ENCODE measurements at regions not wholly inside any gene's neighbourhood (a gene's known extent, or its start where the extent isn't known, plus 50 kb on each side); places are given as distances from the start of the nearest gene placed in this dataset.

GRCh38 chr4:100875296-100876068 is 357.7 kb upstream of the EMCN start:
- intact Hi-C loops (cut with micrococcal nuclease; ENCODE audit: unreplicated experiment), result no loop called here
- ChIA-PET POLR2A (no interaction called here), CTCF (no interaction called here)
- BruUV-seq (replicated peaks), result no TSS peak
- DNase-seq, result no peak
- H3K4me3 Mint-ChIP-seq (ENCODE audit: unreplicated experiment), result no peak overlapping the region
- Histone ChIP-seq H3K27me3 (replicated peaks; ENCODE audit: control insufficient read depth, insufficient read depth, low read length) (no peaks in the 10 kb centered on the region), H3K4me1 (no peaks in the 10 kb centered on the region), H3K9me3 (no peaks in the 10 kb centered on the region), H3K4me3 (ENCODE audit: low read depth, low read length) (no peak overlapping the region), H3K36me3 (ENCODE audit: control insufficient read depth, insufficient read depth, low read length) (no peaks in the 10 kb centered on the region)
- H3K27me3 Mint-ChIP-seq (ENCODE audit: insufficient read depth, unreplicated experiment), result no peaks in the 10 kb centered on the region
- no peak overlapping the region for H3K27ac Mint-ChIP-seq (ENCODE audit: unreplicated experiment)
- no peak for TF ChIP-seq CTCF (IDR thresholded peaks at IDR 0.05; ENCODE audit: insufficient read depth in 1 of 2, low read depth in 1 of 2, low read length in 1 of 2, severe bottlenecking in 1 of 2, unreplicated experiment in 1 of 2)
- no peaks in the 10 kb centered on the region for H3K36me3 Mint-ChIP-seq (ENCODE audit: insufficient read depth, unreplicated experiment)
- no peaks in the 10 kb centered on the region for H3K9me3 Mint-ChIP-seq (ENCODE audit: unreplicated experiment)
- H3K4me1 Mint-ChIP-seq (ENCODE audit: low read depth, unreplicated experiment), result peaks cover 13% of the 10 kb centered on the region

GRCh38 chr4:100872811-100873210 is 355.0 kb upstream of the EMCN start:
- Mint-ChIP-seq H3K36me3 (ENCODE audit: insufficient read depth, unreplicated experiment) (no peaks in the 10 kb centered on the region), H3K4me3 (ENCODE audit: unreplicated experiment) (no peak overlapping the region), H3K27me3 (ENCODE audit: insufficient read depth, unreplicated experiment) (no peaks in the 10 kb centered on the region), H3K4me1 (ENCODE audit: low read depth, unreplicated experiment) (peaks cover 7% of the 10 kb centered on the region), H3K9me3 (ENCODE audit: unreplicated experiment) (no peaks in the 10 kb centered on the region), H3K27ac (ENCODE audit: unreplicated experiment) (no peak overlapping the region)
- no peaks in the 10 kb centered on the region for H3K27me3 ChIP-seq (replicated peaks; ENCODE audit: control insufficient read depth, insufficient read depth, low read length)
- H3K4me3 ChIP-seq (ENCODE audit: low read depth, low read length), result no peak overlapping the region
- no TSS peak for BruUV-seq (replicated peaks)
- intact Hi-C loops (cut with micrococcal nuclease; ENCODE audit: unreplicated experiment), result no loop called here
- DNase-seq, result no peak
- no peaks in the 10 kb centered on the region for H3K4me1 ChIP-seq
- H3K36me3 ChIP-seq (ENCODE audit: control insufficient read depth, insufficient read depth, low read length), result no peaks in the 10 kb centered on the region
- TF ChIP-seq CTCF (IDR thresholded peaks at IDR 0.05; ENCODE audit: insufficient read depth in 1 of 2, low read depth in 1 of 2, low read length in 1 of 2, severe bottlenecking in 1 of 2, unreplicated experiment in 1 of 2), result no peak
- no peaks in the 10 kb centered on the region for H3K9me3 ChIP-seq
- ChIA-PET POLR2A (no interaction called here), CTCF (no interaction called here)

GRCh38 chr4:100870940-100871772 is 353.3 kb upstream of the EMCN start:
- H3K9me3 Mint-ChIP-seq (ENCODE audit: unreplicated experiment), result no peaks in the 10 kb centered on the region
- ChIA-PET POLR2A (no interaction called here), CTCF (no interaction called here)
- BruUV-seq (replicated peaks), result no TSS peak
- Histone ChIP-seq H3K4me3 (ENCODE audit: low read depth, low read length) (no peak overlapping the region), H3K4me1 (no peaks in the 10 kb centered on the region), H3K27me3 (replicated peaks; ENCODE audit: control insufficient read depth, insufficient read depth, low read length) (no peaks in the 10 kb centered on the region), H3K36me3 (ENCODE audit: control insufficient read depth, insufficient read depth, low read length) (no peaks in the 10 kb centered on the region), H3K9me3 (no peaks in the 10 kb centered on the region)
- peaks cover 7% of the 10 kb centered on the region for H3K4me1 Mint-ChIP-seq (ENCODE audit: low read depth, unreplicated experiment)
- DNase-seq, result no peak
- H3K4me3 Mint-ChIP-seq (ENCODE audit: unreplicated experiment), result no peak overlapping the region
- intact Hi-C loops (cut with micrococcal nuclease; ENCODE audit: unreplicated experiment), result no loop called here
- no peak for TF ChIP-seq CTCF (IDR thresholded peaks at IDR 0.05; ENCODE audit: insufficient read depth in 1 of 2, low read depth in 1 of 2, low read length in 1 of 2, severe bottlenecking in 1 of 2, unreplicated experiment in 1 of 2)
- H3K36me3 Mint-ChIP-seq (ENCODE audit: insufficient read depth, unreplicated experiment), result no peaks in the 10 kb centered on the region
- no peak overlapping the region for H3K27ac Mint-ChIP-seq (ENCODE audit: unreplicated experiment)
- no peaks in the 10 kb centered on the region for H3K27me3 Mint-ChIP-seq (ENCODE audit: insufficient read depth, unreplicated experiment)

Measured in Caco-2 (cell line).